GM19395 (cell line): ENCODE measurements at regions not wholly inside any gene's neighbourhood (a gene's known extent, or its start where the extent isn't known, plus 50 kb on each side); places are given as distances from the start of the nearest gene placed in this dataset.
"Not testable (repeated sequence)": the region's sequence is repeated elsewhere in the genome, so short reads cannot be mapped to it uniquely, and the experiment has no call there.

Experiments
- ATAC-seq: cut with Tn5 transposase; IDR thresholded peaks from one replicate; pipeline ENCODE4 v1.9.1; 2021; ENCODE audit warnings: mild to moderate bottlenecking, moderate library complexity; ENCODE audit not compliant: unreplicated experiment

- no peak for ATAC-seq
These were observed 612.2 kb downstream of the TYW1 start for GRCh38 chr7:67608806-67609205.

- ATAC-seq, result no peak
These were observed 614.3 kb downstream of the TYW1 start for GRCh38 chr7:67610897-67611296.

GRCh38 chr7:67614843-67615242 lies 618.2 kb downstream of the TYW1 start:
- no peak for ATAC-seq

- no peak for ATAC-seq
These were observed 619.9 kb downstream of the TYW1 start for GRCh38 chr7:67616517-67616916.

GRCh38 chr7:67618556-67619162 lies 622.0 kb downstream of the TYW1 start:
- no peak for ATAC-seq

- no peak for ATAC-seq
These were observed 622.5 kb downstream of the TYW1 start for GRCh38 chr7:67619175-67619574.

GRCh38 chr7:67620216-67620933 lies 623.7 kb downstream of the TYW1 start:
- no peak for ATAC-seq

- no peak for ATAC-seq
These were observed 625.1 kb downstream of the TYW1 start for GRCh38 chr7:67621704-67622103.

GRCh38 chr7:67625257-67625737 lies 628.7 kb downstream of the TYW1 start:
- peak; percentile 58 for ATAC-seq

GRCh38 chr7:67631476-67631875 lies 634.8 kb downstream of the TYW1 start:
- no peak for ATAC-seq

GRCh38 chr7:67635271-67635670 lies 638.6 kb downstream of the TYW1 start:
- ATAC-seq, result no peak

- ATAC-seq, result no peak
These were observed 639.9 kb downstream of the TYW1 start for GRCh38 chr7:67636348-67637022.

- ATAC-seq, result no peak
These were observed 640.4 kb downstream of the TYW1 start for GRCh38 chr7:67637023-67637358.

- ATAC-seq, result not testable (repeated sequence)
These were observed 645.9 kb downstream of the TYW1 start for GRCh38 chr7:67642542-67642941.

- ATAC-seq, result no peak
These were observed 647.5 kb downstream of the TYW1 start for GRCh38 chr7:67644151-67644550.

GRCh38 chr7:67652937-67653336 lies 656.3 kb downstream of the TYW1 start:
- ATAC-seq, result no peak

GRCh38 chr7:67653856-67654454 lies 657.3 kb downstream of the TYW1 start:
- no peak for ATAC-seq

- ATAC-seq, result no peak
These were observed 658.0 kb downstream of the TYW1 start for GRCh38 chr7:67654642-67655041.

- no peak for ATAC-seq
These were observed 658.5 kb downstream of the TYW1 start for GRCh38 chr7:67655168-67655567.

- no peak for ATAC-seq
These were observed 662.5 kb downstream of the TYW1 start for GRCh38 chr7:67659091-67659490.

- ATAC-seq, result no peak
These were observed 666.2 kb downstream of the TYW1 start for GRCh38 chr7:67662804-67663203.

- no peak for ATAC-seq
These were observed 667.0 kb downstream of the TYW1 start for GRCh38 chr7:67663644-67664043.
